K562 (cell line): ENCODE measurements at regions not wholly inside any gene's neighbourhood (a gene's known extent, or its start where the extent isn't known, plus 50 kb on each side); places are given as distances from the start of the nearest gene placed in this dataset.

Source experiments
- ATAC-seq: fragments of 200-7000 bp; cut with Tn5 transposase; 3 replicates; pipeline ENCODE4 v1.9.1; 2020; ENCODE audit warnings: moderate library complexity
- BruUV-seq: library from RNA; stranded (reverse); fragments of 400-500 nt; replicated peaks from 2 replicates; lab custom pipeline; 2021; lab: Mats Ljungman, UMichigan
- CTCF ChIA-PET: fragments of 300-600 bp; formaldehyde crosslinking; extraction: SDS; loops from one replicate; lab custom pipeline; 2021; ENCODE audit warnings: low intra/inter-chr PET ratio; lab: Yijun Ruan, JAX
- POLR2A ChIA-PET: fragments of 300-600, 350-650 bp; sonication (Branson Sonifier 250); formaldehyde crosslinking; extraction: SDS; loops from one replicate; lab custom pipeline; 2021; ENCODE audit warnings: antibody characterized with exemption, inconsistent platforms; lab: Yijun Ruan, JAX
- DNase-seq, 4 experiments: peaks; one replicate each; pipeline versions ENCODE4 v3.0.0 to v3.0.0-alpha.2; 2011 to 2018; ENCODE audit warnings: low spot score in 3 of 4, mixed read lengths in 3 of 4; ENCODE audit errors: extremely low read depth in 1 of 4
- FAIRE-seq: peaks from 2 replicates; lab custom pipeline; 2011; peaks lifted over from hg19 to GRCh38; lab: Jason Lieb, UNC
- H2AFZ ChIP-seq: 2 replicates; pipeline ENCODE4 v1.6.0; 2011; ENCODE audit warnings: low read depth, low read length, control low read depth, inconsistent platforms
- H3K27ac ChIP-seq: fragments of 200-600 bp; 3 replicates; pipeline ENCODE4 v1.8.0; 2011; ENCODE audit warnings: low read depth, mild to moderate bottlenecking, control low read depth, inconsistent platforms, low read length, moderate library complexity, mixed read lengths; ENCODE audit errors: extremely low read depth
- H3K27me3 ChIP-seq, 2 experiments: fragments of 300-600 bp in 1 of 2; 2 replicates in 1 of 2; 3 replicates in 1 of 2; pipeline versions ENCODE4 v1.6.0 to v1.8.0; 2011; ENCODE audit warnings: inconsistent platforms in 2 of 2, low read length in 2 of 2, mild to moderate bottlenecking in 1 of 2, mixed read lengths in 1 of 2, moderate library complexity in 1 of 2; ENCODE audit not compliant: control insufficient read depth in 2 of 2, insufficient read depth in 2 of 2
- H3K36me3 ChIP-seq: fragments of 300-600 bp; 3 replicates; pipeline ENCODE4 v1.8.0; 2011; ENCODE audit warnings: mild to moderate bottlenecking, low read length, inconsistent platforms; ENCODE audit not compliant: control insufficient read depth, insufficient read depth
- H3K4me1 ChIP-seq, 2 experiments: fragments of 200-600 bp in 1 of 2; replicated peaks in 1 of 2; 2 replicates in 1 of 2; 3 replicates in 1 of 2; pipeline versions ENCODE4 v1.5.1 to v1.8.0; 2011; ENCODE audit warnings: inconsistent platforms in 2 of 2, low read length in 2 of 2, mild to moderate bottlenecking in 1 of 2, mixed read lengths in 1 of 2, moderate library complexity in 1 of 2; ENCODE audit not compliant: control insufficient read depth in 2 of 2, insufficient read depth in 2 of 2
- H3K4me2 ChIP-seq: 2 replicates; pipeline ENCODE4 v1.6.1; 2011; ENCODE audit warnings: low read length, control low read depth, inconsistent platforms, mixed read lengths; ENCODE audit not compliant: insufficient read depth
- H3K4me3 ChIP-seq: fragments of 200-600 bp; sonication (generic), shearing (Covaris generic); 2 replicates; pipeline ENCODE4 v1.5.1; 2016; ENCODE audit warnings: control low read depth, inconsistent platforms
- H3K79me2 ChIP-seq: fragments of 200-600 bp; 3 replicates; pipeline ENCODE4 v1.8.0; 2011; ENCODE audit warnings: low read length, inconsistent platforms; ENCODE audit not compliant: control insufficient read depth, insufficient read depth
- H3K9ac ChIP-seq, 2 experiments: 2 replicates each; pipeline versions ENCODE4 v1.6.0 to v1.6.1; 2011; ENCODE audit warnings: low read depth in 2 of 2, low read length in 2 of 2, control low read depth in 1 of 2, inconsistent platforms in 1 of 2, mild to moderate bottlenecking in 1 of 2, mixed read lengths in 1 of 2; ENCODE audit not compliant: insufficient read depth in 1 of 2
- H3K9me1 ChIP-seq: one replicate; pipeline ENCODE4 v1.6.0; 2011; ENCODE audit warnings: inconsistent platforms, mild to moderate bottlenecking, low read length, moderate library complexity; ENCODE audit not compliant: control insufficient read depth, insufficient read depth
- H3K9me3 ChIP-seq: replicated peaks from 2 replicates; pipeline ENCODE4 v1.5.1; 2011; ENCODE audit warnings: low read depth, low read length, inconsistent platforms; ENCODE audit not compliant: control insufficient read depth, insufficient read depth
- H4K20me1 ChIP-seq: replicated peaks from 2 replicates; pipeline ENCODE4 v1.6.1; 2011; ENCODE audit warnings: low read length, inconsistent platforms, mixed read lengths; ENCODE audit not compliant: control insufficient read depth, insufficient read depth
- EWSR1 ChIP-seq: fragments of 450-650 bp; IDR thresholded peaks from 2 replicates; pipeline ENCODE4 v1.6.1; 2018; ENCODE audit warnings: borderline replicate concordance, mild to moderate bottlenecking, low read depth, moderate library complexity; ENCODE audit not compliant: partially characterized antibody
- HMG20A ChIP-seq: fragments of 450-650 bp; formaldehyde crosslinking; conservative IDR thresholded peaks from 2 replicates; pipeline ENCODE4 v1.4.0; 2020; ENCODE audit warnings: mild to moderate bottlenecking, mixed read lengths
- LARP7 ChIP-seq: fragments of 450-650 bp; IDR thresholded peaks from 2 replicates; pipeline ENCODE4 v1.6.1; 2016
- SMARCC2 ChIP-seq: fragments of 450-650 bp; IDR thresholded peaks from 2 replicates; pipeline ENCODE4 v1.6.1; 2017; ENCODE audit warnings: antibody characterized with exemption, moderate library complexity, mild to moderate bottlenecking, low read depth
- SMARCE1 ChIP-seq: fragments of 450-650 bp; IDR thresholded peaks from 2 replicates; pipeline ENCODE4 v1.7.1; 2016; ENCODE audit warnings: mild to moderate bottlenecking
- TAF15 ChIP-seq: fragments of 200-400 bp; formaldehyde crosslinking; IDR thresholded peaks from 2 replicates; pipeline ENCODE4 v1.6.1; 2017; ENCODE audit warnings: mild to moderate bottlenecking, low read depth, low read length, moderate library complexity
- THRB ChIP-seq: fragments of 450-650 bp; formaldehyde crosslinking; conservative IDR thresholded peaks from 2 replicates; pipeline ENCODE4 v1.4.0; 2022; ENCODE audit warnings: mild to moderate bottlenecking, missing genetic modification characterization
- TOE1 ChIP-seq, 2 experiments: fragments of 450-650 bp in 1 of 2; sonication (generic) in 1 of 2; formaldehyde crosslinking in 1 of 2; IDR thresholded peaks; 2 replicates each; pipeline versions ENCODE4 v1.7.1 to v1.8.0; 2016 to 2022; ENCODE audit warnings: borderline replicate concordance in 2 of 2, mild to moderate bottlenecking in 2 of 2, antibody characterized with exemption in 1 of 2, inconsistent platforms in 1 of 2, low read depth in 1 of 2, missing genetic modification reagents in 1 of 2, moderate library complexity in 1 of 2
- ZKSCAN3 ChIP-seq: fragments of 250-450 bp; sonication (Bioruptor Pico); IDR thresholded peaks from 2 replicates; pipeline ENCODE4 v1.4.0; 2020
- ZNF316 ChIP-seq: fragments of 450-650 bp; IDR thresholded peaks from 2 replicates; pipeline ENCODE4 v1.6.1; 2016
- ZNF76 ChIP-seq: fragments of 250-450 bp; sonication (Bioruptor Pico); IDR thresholded peaks from 2 replicates; pipeline ENCODE4 v1.4.0; 2020; ENCODE audit warnings: mild to moderate bottlenecking, moderate library complexity, borderline replicate concordance
- WGBS: fragments of 100-300 bp; shearing (Covaris generic); methylation state at CpG from one replicate; pipeline ENCODE4 v1.1.6; 2016; ENCODE audit warnings: low coverage, mixed read lengths; ENCODE audit not compliant: insufficient coverage; ENCODE audit errors: missing lambda C conversion rate; 5-methylcytosine and 5-hydroxymethylcytosine counted together
- in situ Hi-C: fragments of 300-500 bp; cut with MboI; formaldehyde crosslinking; loops from 4 replicates; pipeline ENCODE4 v1.15.0; 2018; ENCODE audit warnings: inconsistent platforms, mixed read lengths
- intact Hi-C: fragments of 100-400 bp; cut with micrococcal nuclease; formaldehyde crosslinking; loops from 2 replicates; pipeline ENCODE4 v1.14.2; 2022
- TF ChIP-seq, protein P1 (sequence below): fragments of 450-650 bp; IDR thresholded peaks from 2 replicates; pipeline ENCODE4 v1.6.1; 2018; ENCODE audit not compliant: partially characterized antibody
- TF ChIP-seq, protein P2 (sequence below): sonication (generic); formaldehyde crosslinking; IDR thresholded peaks from 2 replicates; pipeline ENCODE4 v1.8.1; 2023; ENCODE audit warnings: mild to moderate bottlenecking, missing genetic modification reagents
- TF ChIP-seq, protein P3 (sequence below): sonication (generic); formaldehyde crosslinking; IDR thresholded peaks from 2 replicates; pipeline ENCODE4 v1.8.0; 2022; ENCODE audit warnings: mild to moderate bottlenecking, missing genetic modification reagents
- TF ChIP-seq, protein P4 (sequence below): fragments of 250-450 bp; sonication (Bioruptor Pico); IDR thresholded peaks from 2 replicates; pipeline ENCODE4 v1.8.0; 2021; ENCODE audit warnings: moderate library complexity, mild to moderate bottlenecking, inconsistent platforms

GRCh38 chr5:92265804-92266203 is 882.7 kb upstream of the ARRDC3 start:
- no peaks in the 10 kb centered on the region for H3K79me2 ChIP-seq
- no peaks in the 10 kb centered on the region for H3K27me3 ChIP-seq
- FAIRE-seq (no peak), DNase-seq (no peak), ATAC-seq (no peak)
- H3K4me2 ChIP-seq: no peak overlapping the region
- 0 out of 2 replicates have a peak, but pooled peaks cover 2% of the 10 kb centered on the region for H3K9me3 ChIP-seq
- no peak overlapping the region for H3K27ac ChIP-seq
- H3K4me1 ChIP-seq: no peaks in the 10 kb centered on the region
- H3K36me3 ChIP-seq: no peaks in the 10 kb centered on the region
- ChIA-PET CTCF (no interaction called here), POLR2A (no interaction called here)
- no peak overlapping the region for H3K4me3 ChIP-seq
- in situ Hi-C loops (no loop called here), intact Hi-C loops (no loop called here)
- no peak overlapping the region for H3K9ac ChIP-seq
- no peaks in the 10 kb centered on the region for H3K9me1 ChIP-seq
- H2AFZ ChIP-seq: no peak overlapping the region
- WGBS: 4% methylated on average over 3 of the region's 3 CpGs
- no peaks in the 10 kb centered on the region for H4K20me1 ChIP-seq
- no TSS peak for BruUV-seq
- TF ChIP-seq SMARCE1 (no peak), SMARCC2 (no peak), TOE1 (IDR thresholded peaks at IDR 0.05; ENCODE audit: borderline replicate concordance) (no peak), TOE1 (CRISPR knock-in tag; IDR thresholded peaks at IDR 0.05; ENCODE audit: borderline replicate concordance, low read depth) (no peak), ZNF316 (no peak), TAF15 (no peak), LARP7 (no peak), EWSR1 (no peak), ZKSCAN3 (CRISPR knock-in tag) (no peak), THRB (no peak), HMG20A (CRISPR knock-in tag) (no peak), ZNF76 (CRISPR knock-in tag) (no peak)
- TF ChIP-seq, protein P1, sequence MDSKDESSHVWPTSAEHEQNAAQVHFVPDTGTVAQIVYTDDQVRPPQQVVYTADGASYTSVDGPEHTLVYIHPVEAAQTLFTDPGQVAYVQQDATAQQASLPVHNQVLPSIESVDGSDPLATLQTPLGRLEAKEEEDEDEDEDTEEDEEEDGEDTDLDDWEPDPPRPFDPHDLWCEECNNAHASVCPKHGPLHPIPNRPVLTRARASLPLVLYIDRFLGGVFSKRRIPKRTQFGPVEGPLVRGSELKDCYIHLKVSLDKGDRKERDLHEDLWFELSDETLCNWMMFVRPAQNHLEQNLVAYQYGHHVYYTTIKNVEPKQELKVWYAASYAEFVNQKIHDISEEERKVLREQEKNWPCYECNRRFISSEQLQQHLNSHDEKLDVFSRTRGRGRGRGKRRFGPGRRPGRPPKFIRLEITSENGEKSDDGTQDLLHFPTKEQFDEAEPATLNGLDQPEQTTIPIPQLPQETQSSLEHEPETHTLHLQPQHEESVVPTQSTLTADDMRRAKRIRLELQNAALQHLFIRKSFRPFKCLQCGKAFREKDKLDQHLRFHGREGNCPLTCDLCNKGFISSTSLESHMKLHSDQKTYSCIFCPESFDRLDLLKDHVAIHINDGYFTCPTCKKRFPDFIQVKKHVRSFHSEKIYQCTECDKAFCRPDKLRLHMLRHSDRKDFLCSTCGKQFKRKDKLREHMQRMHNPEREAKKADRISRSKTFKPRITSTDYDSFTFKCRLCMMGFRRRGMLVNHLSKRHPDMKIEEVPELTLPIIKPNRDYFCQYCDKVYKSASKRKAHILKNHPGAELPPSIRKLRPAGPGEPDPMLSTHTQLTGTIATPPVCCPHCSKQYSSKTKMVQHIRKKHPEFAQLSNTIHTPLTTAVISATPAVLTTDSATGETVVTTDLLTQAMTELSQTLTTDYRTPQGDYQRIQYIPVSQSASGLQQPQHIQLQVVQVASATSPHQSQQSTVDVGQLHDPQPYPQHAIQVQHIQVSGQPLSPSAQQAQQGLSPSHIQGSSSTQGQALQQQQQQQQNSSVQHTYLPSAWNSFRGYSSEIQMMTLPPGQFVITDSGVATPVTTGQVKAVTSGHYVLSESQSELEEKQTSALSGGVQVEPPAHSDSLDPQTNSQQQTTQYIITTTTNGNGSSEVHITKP: no peak
- TF ChIP-seq, protein P2, sequence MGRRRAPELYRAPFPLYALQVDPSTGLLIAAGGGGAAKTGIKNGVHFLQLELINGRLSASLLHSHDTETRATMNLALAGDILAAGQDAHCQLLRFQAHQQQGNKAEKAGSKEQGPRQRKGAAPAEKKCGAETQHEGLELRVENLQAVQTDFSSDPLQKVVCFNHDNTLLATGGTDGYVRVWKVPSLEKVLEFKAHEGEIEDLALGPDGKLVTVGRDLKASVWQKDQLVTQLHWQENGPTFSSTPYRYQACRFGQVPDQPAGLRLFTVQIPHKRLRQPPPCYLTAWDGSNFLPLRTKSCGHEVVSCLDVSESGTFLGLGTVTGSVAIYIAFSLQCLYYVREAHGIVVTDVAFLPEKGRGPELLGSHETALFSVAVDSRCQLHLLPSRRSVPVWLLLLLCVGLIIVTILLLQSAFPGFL (CRISPR knock-in tag): no peak
- TF ChIP-seq, protein P3, sequence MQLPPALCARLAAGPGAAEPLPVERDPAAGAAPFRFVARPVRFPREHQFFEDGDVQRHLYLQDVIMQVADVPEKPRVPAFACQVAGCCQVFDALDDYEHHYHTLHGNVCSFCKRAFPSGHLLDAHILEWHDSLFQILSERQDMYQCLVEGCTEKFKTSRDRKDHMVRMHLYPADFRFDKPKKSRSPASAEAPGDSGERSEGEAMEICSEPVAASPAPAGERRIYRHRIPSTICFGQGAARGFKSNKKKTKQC: no peak
- TF ChIP-seq, protein P4, sequence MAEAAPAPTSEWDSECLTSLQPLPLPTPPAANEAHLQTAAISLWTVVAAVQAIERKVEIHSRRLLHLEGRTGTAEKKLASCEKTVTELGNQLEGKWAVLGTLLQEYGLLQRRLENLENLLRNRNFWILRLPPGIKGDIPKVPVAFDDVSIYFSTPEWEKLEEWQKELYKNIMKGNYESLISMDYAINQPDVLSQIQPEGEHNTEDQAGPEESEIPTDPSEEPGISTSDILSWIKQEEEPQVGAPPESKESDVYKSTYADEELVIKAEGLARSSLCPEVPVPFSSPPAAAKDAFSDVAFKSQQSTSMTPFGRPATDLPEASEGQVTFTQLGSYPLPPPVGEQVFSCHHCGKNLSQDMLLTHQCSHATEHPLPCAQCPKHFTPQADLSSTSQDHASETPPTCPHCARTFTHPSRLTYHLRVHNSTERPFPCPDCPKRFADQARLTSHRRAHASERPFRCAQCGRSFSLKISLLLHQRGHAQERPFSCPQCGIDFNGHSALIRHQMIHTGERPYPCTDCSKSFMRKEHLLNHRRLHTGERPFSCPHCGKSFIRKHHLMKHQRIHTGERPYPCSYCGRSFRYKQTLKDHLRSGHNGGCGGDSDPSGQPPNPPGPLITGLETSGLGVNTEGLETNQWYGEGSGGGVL (CRISPR knock-in tag): no peak
